CD4-positive, alpha-beta memory T cell (primary cell): ENCODE measurements at regions not wholly inside any gene's neighbourhood (a gene's known extent, or its start where the extent isn't known, plus 50 kb on each side); places are given as distances from the start of the nearest gene placed in this dataset.
"Not testable (repeated sequence)": the region's sequence is repeated elsewhere in the genome, so short reads cannot be mapped to it uniquely, and the experiment has no call there.

Experiments used
- CTCF ChIA-PET: fragments of 350-600 bp; sonication (Branson Sonifier 250); formaldehyde crosslinking; loops from one replicate; lab custom pipeline; 2021; ENCODE audit warnings: inconsistent platforms; ENCODE audit not compliant: partially characterized antibody; lab: Charles Lee
- POLR2A ChIA-PET: fragments of 350-600 bp; sonication (Branson Sonifier 250); formaldehyde crosslinking; loops from one replicate; lab custom pipeline; 2021; ENCODE audit not compliant: partially characterized antibody; lab: Charles Lee
- DNase-seq, 5 donors: peaks; one replicate each; pipeline versions ENCODE4 v3.0.0 to v3.0.0-alpha.2; 2020 to 2022; ENCODE audit warnings: mixed read lengths in 1 of 5
- H3K27ac ChIP-seq: one replicate; pipeline ENCODE4 v1.7.0; 2013; ENCODE audit warnings: low read depth, low read length
- H3K27me3 ChIP-seq: 2 replicates; pipeline ENCODE4 v1.7.0; 2013; ENCODE audit warnings: mild to moderate bottlenecking, low read length, moderate library complexity; ENCODE audit not compliant: insufficient read depth
- H3K36me3 ChIP-seq: 2 replicates; pipeline ENCODE4 v1.7.0; 2013; ENCODE audit warnings: mild to moderate bottlenecking, low read length, moderate library complexity; ENCODE audit not compliant: insufficient read depth
- H3K4me1 ChIP-seq: 2 replicates; pipeline ENCODE4 v1.7.0; 2013; ENCODE audit warnings: mild to moderate bottlenecking, low read length, moderate library complexity; ENCODE audit not compliant: insufficient read depth
- H3K4me3 ChIP-seq, 2 donors: one replicate each; pipeline ENCODE4 v1.7.0; 2013; ENCODE audit warnings: low read length in 2 of 2, mild to moderate bottlenecking in 1 of 2
- H3K9me3 ChIP-seq, 2 donors: one replicate each; pipeline ENCODE4 v1.7.0; 2013; ENCODE audit warnings: low read length in 2 of 2, control low read depth in 1 of 2; ENCODE audit not compliant: control insufficient read depth in 1 of 2
- H3K27ac Mint-ChIP-seq, 7 donors: one replicate each; pipeline ENCODE4 v1.8.0; 2020 to 2021; ENCODE audit warnings: mixed read lengths in 7 of 7, mild to moderate bottlenecking in 6 of 7, inconsistent platforms in 3 of 7, moderate library complexity in 3 of 7
- H3K27me3 Mint-ChIP-seq, 2 donors: one replicate each; pipeline ENCODE4 v1.8.0; 2020 to 2021; ENCODE audit warnings: mixed read lengths in 2 of 2
- H3K36me3 Mint-ChIP-seq, 2 donors: one replicate each; pipeline ENCODE4 v1.8.0; 2020 to 2021; ENCODE audit warnings: mixed read lengths in 2 of 2, inconsistent platforms in 1 of 2, mild to moderate bottlenecking in 1 of 2
- H3K4me1 Mint-ChIP-seq, 4 donors: one replicate each; pipeline ENCODE4 v1.8.0; 2020 to 2021; ENCODE audit warnings: mixed read lengths in 4 of 4, mild to moderate bottlenecking in 1 of 4
- H3K4me3 Mint-ChIP-seq, 8 donors: one replicate each; pipeline ENCODE4 v1.8.0; 2020 to 2021; ENCODE audit warnings: mixed read lengths in 8 of 8, mild to moderate bottlenecking in 7 of 8, moderate library complexity in 6 of 8, inconsistent platforms in 3 of 8
- H3K9me3 Mint-ChIP-seq, 8 donors: one replicate each; pipeline ENCODE4 v1.8.0; 2020 to 2021; ENCODE audit warnings: mixed read lengths in 8 of 8, mild to moderate bottlenecking in 5 of 8, inconsistent platforms in 3 of 8, moderate library complexity in 1 of 8
- intact Hi-C: fragments of 100-400 bp; cut with micrococcal nuclease; formaldehyde crosslinking; loops from one replicate; pipeline ENCODE4 v1.15.1; 2023

GRCh38 chr2:106282462-106283170 lies 88.5 kb upstream of the UXS1 start:
- H3K4me1 ChIP-seq, result no peaks in the 10 kb centered on the region
- H3K9me3 ChIP-seq, result no peaks in the 10 kb centered on the region
- H3K27ac ChIP-seq, result no peak overlapping the region
- Mint-ChIP-seq H3K4me1 (peaks cover 0 to 1% (median 0%) of the 10 kb centered on the region in 4 donors), H3K36me3 (no peaks in the 10 kb centered on the region), H3K9me3 (no peaks in the 10 kb centered on the region), H3K27ac (no peak overlapping the region), H3K4me3 (no peak overlapping the region), H3K27me3 (peaks cover 5 to 9% of the 10 kb centered on the region in 2 donors)
- intact Hi-C loops, result no loop called here
- H3K4me3 ChIP-seq, result no peak overlapping the region
- ChIA-PET CTCF (interaction anchor here (0.9 kb wide), 1 partner anchor 9 kb away, joined by 3 read pairs; no protein-coding TSS in a partner anchor), POLR2A (no interaction called here)
- H3K36me3 ChIP-seq, result no peaks in the 10 kb centered on the region
- no peaks in the 10 kb centered on the region for H3K27me3 ChIP-seq
- no peak for DNase-seq

DNA sequence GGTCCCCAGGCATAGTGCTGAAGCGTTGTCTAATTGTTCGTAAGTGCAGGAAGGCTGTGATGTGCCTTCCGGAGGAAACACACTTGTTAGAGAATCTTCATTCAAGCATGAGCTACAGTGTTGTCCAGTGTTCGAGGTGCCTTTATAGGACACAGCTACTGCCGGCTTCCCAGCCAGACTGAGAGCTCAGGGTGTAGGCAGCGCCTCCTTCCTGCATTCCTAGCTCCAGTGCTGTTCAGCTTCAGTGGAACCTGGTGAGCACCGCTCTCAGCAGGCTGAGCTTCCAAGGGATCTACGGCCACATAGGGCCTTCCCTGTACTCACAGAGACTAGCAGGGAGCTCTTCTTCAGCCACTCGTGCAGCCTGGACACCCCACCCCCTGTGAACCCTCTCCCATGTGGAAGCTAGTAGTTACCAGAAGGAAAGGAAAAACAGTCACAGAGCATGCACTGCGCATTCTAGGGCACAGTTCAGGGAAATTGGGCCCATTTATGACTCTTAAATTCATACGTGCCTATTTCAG lies 87.9 kb upstream of the UXS1 start:
- H3K27me3 ChIP-seq, H3K9me3 ChIP-seq, H3K4me3 Mint-ChIP-seq, POLR2A ChIA-PET, DNase-seq, H3K36me3 ChIP-seq, H3K4me3 ChIP-seq, H3K27ac ChIP-seq, H3K36me3 Mint-ChIP-seq, CTCF ChIA-PET, H3K4me1 ChIP-seq, H3K4me1 Mint-ChIP-seq, intact Hi-C loops, H3K27me3 Mint-ChIP-seq, H3K9me3 Mint-ChIP-seq, H3K27ac Mint-ChIP-seq: not testable (repeated sequence)

DNA sequence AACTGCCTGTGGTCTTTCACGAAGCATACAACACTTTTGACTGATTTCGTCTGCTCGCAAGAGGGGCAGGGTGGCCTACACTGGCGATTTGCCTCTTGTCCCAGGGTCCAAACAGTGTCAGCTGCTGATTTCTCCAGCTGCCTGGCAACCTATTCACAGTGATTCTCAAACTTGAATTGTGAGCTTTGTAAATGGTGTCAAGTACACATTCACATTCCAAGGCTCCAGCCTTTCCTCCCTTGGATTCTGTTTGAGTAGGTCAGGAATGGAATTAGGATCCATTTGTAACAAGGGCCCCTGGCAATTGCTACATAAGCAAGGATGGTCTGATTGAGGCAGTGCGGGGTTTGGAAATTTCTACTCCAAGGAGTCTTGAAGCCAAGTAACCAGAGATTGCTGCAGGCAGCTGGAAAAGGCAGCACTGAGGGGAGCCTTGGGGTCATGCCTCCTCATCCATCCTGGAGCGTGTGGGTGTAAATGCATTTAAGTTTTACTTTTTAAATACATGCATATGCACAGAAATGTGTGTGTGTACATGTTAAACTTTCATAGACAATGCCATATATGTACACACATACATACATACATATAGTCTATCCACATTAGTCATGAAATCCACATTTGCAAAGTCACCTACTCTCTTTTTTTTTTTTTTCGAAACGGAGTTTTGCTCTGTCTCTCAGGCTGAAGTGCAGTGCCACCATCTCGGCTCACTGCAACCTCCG lies 86.8 kb upstream of the UXS1 start:
- Mint-ChIP-seq H3K4me3 (no peak overlapping the region), H3K4me1 (no peaks in the 10 kb centered on the region), H3K27ac (no peak overlapping the region), H3K36me3 (no peaks in the 10 kb centered on the region), H3K9me3 (no peaks in the 10 kb centered on the region), H3K27me3 (peaks cover 5 to 9% of the 10 kb centered on the region in 2 donors)
- Histone ChIP-seq H3K4me3 (no peak overlapping the region), H3K27ac (no peak overlapping the region), H3K4me1 (no peaks in the 10 kb centered on the region), H3K9me3 (no peaks in the 10 kb centered on the region), H3K36me3 (no peaks in the 10 kb centered on the region), H3K27me3 (no peaks in the 10 kb centered on the region)
- intact Hi-C loops, result no loop called here
- ChIA-PET POLR2A (no interaction called here), CTCF (no interaction called here)
- DNase-seq, result no peak

GRCh38 chr2:106280224-106280623 lies 86.1 kb upstream of the UXS1 start:
- Histone ChIP-seq H3K27ac (no peak overlapping the region), H3K4me3 (no peak overlapping the region), H3K9me3 (no peaks in the 10 kb centered on the region), H3K36me3 (no peaks in the 10 kb centered on the region), H3K4me1 (no peaks in the 10 kb centered on the region), H3K27me3 (no peaks in the 10 kb centered on the region)
- Mint-ChIP-seq H3K27me3 (peaks cover 5 to 9% of the 10 kb centered on the region in 2 donors), H3K36me3 (no peaks in the 10 kb centered on the region), H3K4me3 (no peak overlapping the region), H3K27ac (no peak overlapping the region), H3K9me3 (no peaks in the 10 kb centered on the region), H3K4me1 (no peaks in the 10 kb centered on the region)
- ChIA-PET POLR2A (no interaction called here), CTCF (no interaction called here)
- intact Hi-C loops, result no loop called here
- no peak for DNase-seq

DNA sequence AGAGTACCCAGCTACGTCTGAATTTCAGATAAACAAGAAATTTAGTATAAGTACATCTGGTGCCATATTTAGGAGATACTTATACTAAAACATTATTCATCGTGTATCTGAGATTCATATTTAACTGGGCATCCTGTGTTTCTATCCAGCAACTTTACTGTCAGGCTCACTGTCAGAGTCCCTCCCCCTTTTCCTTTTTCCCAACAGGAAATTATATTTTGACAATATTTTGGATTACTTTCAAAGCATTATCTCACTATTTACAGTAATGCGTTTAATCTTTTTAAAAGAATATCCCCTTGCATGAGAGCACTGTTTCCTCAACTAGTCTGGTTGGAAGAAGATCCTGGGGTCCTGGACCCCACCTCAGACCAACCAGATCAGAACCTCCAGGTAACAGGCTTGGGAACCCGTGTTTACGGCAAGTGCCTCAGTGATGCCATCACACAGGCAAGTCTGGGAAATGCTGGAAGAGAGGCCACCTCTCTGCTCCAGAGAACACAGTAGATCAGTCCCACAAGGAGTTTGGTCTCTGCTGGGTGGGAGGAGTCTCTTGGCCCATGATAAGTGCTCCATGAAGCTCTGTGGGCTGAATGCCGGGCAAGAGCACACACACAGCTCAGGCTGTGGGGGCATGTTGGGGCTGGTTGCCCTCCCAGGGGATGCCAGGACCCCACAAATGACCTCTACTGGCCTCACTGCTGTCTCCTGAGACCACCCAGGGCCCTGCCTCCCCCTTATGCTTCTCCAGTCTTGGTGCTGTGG lies 84.2 kb upstream of the UXS1 start:
- Mint-ChIP-seq H3K9me3 (no peaks in the 10 kb centered on the region), H3K36me3 (no peaks in the 10 kb centered on the region)

DNA sequence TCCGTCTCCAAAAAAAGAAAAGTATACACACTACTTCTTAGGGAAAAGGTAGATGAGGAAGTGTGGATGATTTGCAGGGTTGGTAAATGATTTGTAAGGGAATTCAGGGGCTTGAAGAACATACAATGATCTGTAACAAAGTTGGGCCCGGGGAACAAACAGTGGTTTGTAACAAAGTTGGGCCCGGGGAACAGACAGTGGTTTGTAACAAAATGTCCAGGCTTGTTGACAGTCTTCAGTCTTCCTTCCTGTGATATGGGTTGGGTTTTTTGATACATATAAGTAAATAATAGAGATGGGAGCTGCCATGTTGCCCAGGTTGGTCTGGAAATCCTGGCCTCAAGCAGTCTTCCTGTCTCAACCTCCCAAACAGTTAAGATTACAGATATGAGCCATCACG lies 83.3 kb upstream of the UXS1 start:
- H3K27me3 Mint-ChIP-seq, result peaks cover 4 to 6% of the 10 kb centered on the region in 2 donors
- DNase-seq, result no peak

More for the DNA sequence above, 84.2 kb upstream of the UXS1 start:
- no peaks in the 10 kb centered on the region for H3K4me1 ChIP-seq
- intact Hi-C loops, result no loop called here
- H3K27ac ChIP-seq, result no peak overlapping the region
- DNase-seq, result no peak
- ChIA-PET CTCF (no interaction called here), POLR2A (no interaction called here)
- Mint-ChIP-seq H3K4me3 (no peak overlapping the region), H3K27me3 (peaks cover 5 to 9% of the 10 kb centered on the region in 2 donors), H3K27ac (no peak overlapping the region), H3K4me1 (no peaks in the 10 kb centered on the region)
- H3K27me3 ChIP-seq, result no peaks in the 10 kb centered on the region
- no peaks in the 10 kb centered on the region for H3K9me3 ChIP-seq
- H3K36me3 ChIP-seq, result no peaks in the 10 kb centered on the region
- no peak overlapping the region for H3K4me3 ChIP-seq

DNA sequence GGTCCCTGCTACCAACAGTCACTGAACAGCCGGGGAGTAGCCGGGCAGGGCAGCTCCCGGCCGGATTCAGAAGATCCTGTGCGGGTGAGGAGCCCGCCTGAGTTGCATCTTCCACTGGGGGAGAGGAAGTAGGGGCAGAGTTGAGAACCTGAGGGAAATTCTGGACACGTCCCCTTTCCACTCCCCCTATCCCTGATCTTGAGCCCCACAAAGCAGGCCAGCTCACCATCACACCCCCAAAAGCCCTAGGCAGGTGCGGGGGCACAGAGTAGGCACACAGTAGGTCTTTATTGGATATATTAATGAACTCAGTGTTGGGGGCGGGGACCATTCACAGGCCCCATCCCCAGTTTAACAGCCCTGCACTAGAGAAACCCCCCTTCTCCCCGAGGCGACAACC lies 81.9 kb upstream of the UXS1 start:
- POLR2A ChIA-PET, result no interaction called here
- no peak overlapping the region for H3K4me3 Mint-ChIP-seq

More for the DNA sequence above, 83.3 kb upstream of the UXS1 start:
- H3K4me1 ChIP-seq, result no peaks in the 10 kb centered on the region
- Mint-ChIP-seq H3K36me3 (no peaks in the 10 kb centered on the region), H3K4me3 (no peak overlapping the region), H3K4me1 (no peaks in the 10 kb centered on the region), H3K27ac (no peak overlapping the region), H3K9me3 (no peaks in the 10 kb centered on the region)
- POLR2A ChIA-PET, result no interaction called here
- intact Hi-C loops, result no loop called here
- no peaks in the 10 kb centered on the region for H3K27me3 ChIP-seq
- H3K27ac ChIP-seq, result no peak overlapping the region
- CTCF ChIA-PET, result no interaction called here
- no peak overlapping the region for H3K4me3 ChIP-seq
- H3K9me3 ChIP-seq, result no peaks in the 10 kb centered on the region
- no peaks in the 10 kb centered on the region for H3K36me3 ChIP-seq

More for the DNA sequence above, 81.9 kb upstream of the UXS1 start:
- Histone ChIP-seq H3K4me1 (no peaks in the 10 kb centered on the region), H3K4me3 (no peak overlapping the region), H3K27me3 (no peaks in the 10 kb centered on the region), H3K27ac (no peak overlapping the region), H3K9me3 (no peaks in the 10 kb centered on the region), H3K36me3 (no peaks in the 10 kb centered on the region)
- peaks cover 0 to under 1% (median 0%) of the 10 kb centered on the region in 4 donors for H3K4me1 Mint-ChIP-seq
- no peaks in the 10 kb centered on the region for H3K9me3 Mint-ChIP-seq
- H3K27ac Mint-ChIP-seq, result no peak overlapping the region
- CTCF ChIA-PET, result no interaction called here
- DNase-seq, result no peak
- intact Hi-C loops, result no loop called here
- H3K36me3 Mint-ChIP-seq, result no peaks in the 10 kb centered on the region
- peaks cover 2 to 7% of the 10 kb centered on the region in 2 donors for H3K27me3 Mint-ChIP-seq
